ENCODE measurements at regions not wholly inside any gene's neighbourhood (a gene's known extent, or its start where the extent isn't known, plus 50 kb on each side); places are given as distances from the start of the nearest gene placed in this dataset.

DNA sequence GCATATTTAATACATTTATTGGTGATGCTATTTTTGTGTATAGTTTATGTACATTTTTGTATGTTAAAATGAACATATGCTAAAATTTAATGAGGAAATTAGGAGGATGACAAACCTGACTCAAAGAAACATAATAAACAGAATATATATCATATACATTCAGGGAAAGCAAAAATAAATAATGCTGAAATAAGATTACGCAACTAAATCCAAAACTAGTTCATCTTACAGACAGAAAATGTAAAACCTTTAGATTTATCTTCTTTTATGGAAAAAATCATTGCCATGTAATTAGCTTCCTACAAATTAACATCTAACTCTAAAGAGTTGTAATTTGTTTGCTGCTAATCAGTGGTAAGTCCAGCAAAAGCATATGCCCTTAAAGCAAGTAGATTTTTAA, 216.5 kb downstream of the PTN start:
- TF ChIP-seq, protein P1, sequence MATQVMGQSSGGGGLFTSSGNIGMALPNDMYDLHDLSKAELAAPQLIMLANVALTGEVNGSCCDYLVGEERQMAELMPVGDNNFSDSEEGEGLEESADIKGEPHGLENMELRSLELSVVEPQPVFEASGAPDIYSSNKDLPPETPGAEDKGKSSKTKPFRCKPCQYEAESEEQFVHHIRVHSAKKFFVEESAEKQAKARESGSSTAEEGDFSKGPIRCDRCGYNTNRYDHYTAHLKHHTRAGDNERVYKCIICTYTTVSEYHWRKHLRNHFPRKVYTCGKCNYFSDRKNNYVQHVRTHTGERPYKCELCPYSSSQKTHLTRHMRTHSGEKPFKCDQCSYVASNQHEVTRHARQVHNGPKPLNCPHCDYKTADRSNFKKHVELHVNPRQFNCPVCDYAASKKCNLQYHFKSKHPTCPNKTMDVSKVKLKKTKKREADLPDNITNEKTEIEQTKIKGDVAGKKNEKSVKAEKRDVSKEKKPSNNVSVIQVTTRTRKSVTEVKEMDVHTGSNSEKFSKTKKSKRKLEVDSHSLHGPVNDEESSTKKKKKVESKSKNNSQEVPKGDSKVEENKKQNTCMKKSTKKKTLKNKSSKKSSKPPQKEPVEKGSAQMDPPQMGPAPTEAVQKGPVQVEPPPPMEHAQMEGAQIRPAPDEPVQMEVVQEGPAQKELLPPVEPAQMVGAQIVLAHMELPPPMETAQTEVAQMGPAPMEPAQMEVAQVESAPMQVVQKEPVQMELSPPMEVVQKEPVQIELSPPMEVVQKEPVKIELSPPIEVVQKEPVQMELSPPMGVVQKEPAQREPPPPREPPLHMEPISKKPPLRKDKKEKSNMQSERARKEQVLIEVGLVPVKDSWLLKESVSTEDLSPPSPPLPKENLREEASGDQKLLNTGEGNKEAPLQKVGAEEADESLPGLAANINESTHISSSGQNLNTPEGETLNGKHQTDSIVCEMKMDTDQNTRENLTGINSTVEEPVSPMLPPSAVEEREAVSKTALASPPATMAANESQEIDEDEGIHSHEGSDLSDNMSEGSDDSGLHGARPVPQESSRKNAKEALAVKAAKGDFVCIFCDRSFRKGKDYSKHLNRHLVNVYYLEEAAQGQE (IDR thresholded peaks at IDR 0.05; ENCODE audit: low read depth, low read length): no peak
- TF ChIP-seq JUND (IDR thresholded peaks at IDR 0.05) (no peak), EZH2phosphoT487 (IDR thresholded peaks at IDR 0.05; ENCODE audit: borderline replicate concordance, low read depth) (no peak)
